Ascending aorta (tissue), 2 donors: ENCODE measurements at regions not wholly inside any gene's neighbourhood (a gene's known extent, or its start where the extent isn't known, plus 50 kb on each side); places are given as distances from the start of the nearest gene placed in this dataset.

Experiments used
- DNase-seq, 2 donors: peaks; one replicate each; pipeline ENCODE4 v3.0.0-alpha.2; 2019; ENCODE audit warnings: low spot score in 2 of 2
- H3K27ac ChIP-seq, 2 donors: fragments of 200-600 bp; sonication (generic); one replicate each; pipeline ENCODE4 v1.5.1; 2016 to 2017; ENCODE audit warnings: mild to moderate bottlenecking in 1 of 2
- H3K27me3 ChIP-seq: fragments of 200-600 bp; sonication (generic); one replicate; pipeline ENCODE4 v1.5.1; 2017
- H3K36me3 ChIP-seq, 2 donors: fragments of 200-600 bp; sonication (generic); one replicate each; pipeline ENCODE4 v1.5.1; 2016
- H3K4me1 ChIP-seq, 2 donors: fragments of 200-600 bp; sonication (generic); one replicate each; pipeline ENCODE4 v1.5.1; 2016 to 2017; ENCODE audit warnings: mild to moderate bottlenecking in 1 of 2
- H3K4me3 ChIP-seq, 2 donors: fragments of 200-600 bp; sonication (generic); one replicate each; pipeline ENCODE4 v1.5.1; 2016 to 2017; ENCODE audit warnings: mild to moderate bottlenecking in 1 of 2
- H3K9me3 ChIP-seq, 2 donors: fragments of 200-600 bp; sonication (generic); one replicate each; pipeline ENCODE4 v1.5.1; 2016
- intact Hi-C: fragments of 100-400 bp; cut with DNase I; formaldehyde crosslinking; loops from one replicate; pipeline ENCODE4 v1.15.1; 2023
- TF ChIP-seq, protein P1 (sequence below), 3 experiments: fragments of 200-600 bp in 2 of 3; fragments of 450-650 bp in 1 of 3; sonication (generic) in 2 of 3; IDR thresholded peaks; one replicate each; pipeline ENCODE4 v1.5.1; 2016 to 2019; ENCODE audit warnings: antibody characterized with exemption in 3 of 3, mild to moderate bottlenecking in 1 of 3, moderate library complexity in 1 of 3

DNA sequence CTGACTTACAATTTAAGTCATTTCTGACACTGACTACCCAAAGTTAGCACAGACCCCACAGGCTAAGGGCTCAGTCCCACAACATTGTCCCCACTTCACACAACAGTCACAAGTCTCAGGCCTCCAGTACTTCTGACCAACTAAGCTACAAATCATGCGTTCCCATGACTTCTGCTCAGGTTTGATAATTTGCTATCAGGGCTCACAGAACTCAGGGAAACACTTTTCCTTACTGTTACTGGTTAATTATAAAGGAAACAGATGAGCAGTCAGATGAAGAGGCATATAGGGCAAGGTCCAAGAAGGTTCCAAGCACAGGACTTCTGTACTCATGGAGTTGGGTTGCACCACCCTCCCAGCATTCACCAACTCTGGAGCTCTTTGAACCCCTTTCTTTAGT is 151.2 kb upstream of the TNR start:
- no peak for DNase-seq
- no peak overlapping the region for H3K27ac ChIP-seq
- TF ChIP-seq, protein P1, sequence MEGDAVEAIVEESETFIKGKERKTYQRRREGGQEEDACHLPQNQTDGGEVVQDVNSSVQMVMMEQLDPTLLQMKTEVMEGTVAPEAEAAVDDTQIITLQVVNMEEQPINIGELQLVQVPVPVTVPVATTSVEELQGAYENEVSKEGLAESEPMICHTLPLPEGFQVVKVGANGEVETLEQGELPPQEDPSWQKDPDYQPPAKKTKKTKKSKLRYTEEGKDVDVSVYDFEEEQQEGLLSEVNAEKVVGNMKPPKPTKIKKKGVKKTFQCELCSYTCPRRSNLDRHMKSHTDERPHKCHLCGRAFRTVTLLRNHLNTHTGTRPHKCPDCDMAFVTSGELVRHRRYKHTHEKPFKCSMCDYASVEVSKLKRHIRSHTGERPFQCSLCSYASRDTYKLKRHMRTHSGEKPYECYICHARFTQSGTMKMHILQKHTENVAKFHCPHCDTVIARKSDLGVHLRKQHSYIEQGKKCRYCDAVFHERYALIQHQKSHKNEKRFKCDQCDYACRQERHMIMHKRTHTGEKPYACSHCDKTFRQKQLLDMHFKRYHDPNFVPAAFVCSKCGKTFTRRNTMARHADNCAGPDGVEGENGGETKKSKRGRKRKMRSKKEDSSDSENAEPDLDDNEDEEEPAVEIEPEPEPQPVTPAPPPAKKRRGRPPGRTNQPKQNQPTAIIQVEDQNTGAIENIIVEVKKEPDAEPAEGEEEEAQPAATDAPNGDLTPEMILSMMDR (IDR thresholded peaks at IDR 0.05) = no peak
- no peaks in the 10 kb centered on the region for H3K36me3 ChIP-seq
- intact Hi-C loops = no loop called here
- no peaks in the 10 kb centered on the region for H3K9me3 ChIP-seq
- no peaks in the 10 kb centered on the region for H3K4me1 ChIP-seq
- H3K27me3 ChIP-seq = no peaks in the 10 kb centered on the region
- no peak overlapping the region for H3K4me3 ChIP-seq

DNA sequence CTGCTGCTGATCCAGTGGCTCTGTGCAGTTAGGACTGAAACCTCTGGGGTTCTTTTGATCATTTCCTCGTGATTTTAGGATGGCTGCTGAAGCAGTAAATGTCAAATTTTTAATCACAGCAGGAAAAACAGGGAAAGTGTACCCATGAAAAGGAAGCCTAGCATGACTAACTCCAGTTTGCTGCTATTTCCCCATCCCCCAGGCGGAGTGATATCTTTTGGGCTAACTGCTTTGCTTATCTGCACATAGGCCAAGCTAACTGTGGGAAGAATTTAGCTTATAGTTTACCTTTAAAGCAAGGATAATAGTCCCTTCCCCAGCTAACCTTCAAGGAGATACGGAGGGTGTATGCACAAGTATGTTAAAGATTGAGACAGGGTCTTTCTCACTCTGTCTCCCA is 149.8 kb upstream of the TNR start:
- Histone ChIP-seq H3K36me3 (no peaks in the 10 kb centered on the region), H3K27me3 (no peaks in the 10 kb centered on the region), H3K27ac (no peak overlapping the region), H3K4me3 (no peak overlapping the region), H3K4me1 (no peaks in the 10 kb centered on the region), H3K9me3 (no peaks in the 10 kb centered on the region)
- TF ChIP-seq, protein P1 (IDR thresholded peaks at IDR 0.05) = no peak
- intact Hi-C loops = no loop called here
- no peak for DNase-seq

DNA sequence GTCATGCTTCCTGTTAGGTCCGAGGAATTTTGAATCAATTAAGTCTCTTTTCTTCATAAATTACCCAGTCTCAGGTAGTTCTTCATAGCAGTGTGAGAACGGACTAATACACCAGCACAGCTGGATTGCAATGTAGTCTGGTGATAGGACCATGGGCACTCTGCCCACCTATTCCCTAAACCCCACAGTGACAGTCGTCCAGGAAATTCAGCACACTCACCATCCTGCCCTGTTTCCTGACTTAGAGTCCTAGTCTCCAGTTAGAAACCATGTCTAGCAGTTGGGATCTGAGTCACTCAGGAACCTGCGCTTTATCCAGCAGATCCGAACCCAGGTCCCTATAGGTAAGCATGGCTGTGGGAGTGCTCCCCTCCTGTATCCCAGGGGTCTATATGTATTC is 149.3 kb upstream of the TNR start:
- intact Hi-C loops = no loop called here
- H3K4me1 ChIP-seq = no peaks in the 10 kb centered on the region
- TF ChIP-seq, protein P1 (IDR thresholded peaks at IDR 0.05) = no peak

DNA sequence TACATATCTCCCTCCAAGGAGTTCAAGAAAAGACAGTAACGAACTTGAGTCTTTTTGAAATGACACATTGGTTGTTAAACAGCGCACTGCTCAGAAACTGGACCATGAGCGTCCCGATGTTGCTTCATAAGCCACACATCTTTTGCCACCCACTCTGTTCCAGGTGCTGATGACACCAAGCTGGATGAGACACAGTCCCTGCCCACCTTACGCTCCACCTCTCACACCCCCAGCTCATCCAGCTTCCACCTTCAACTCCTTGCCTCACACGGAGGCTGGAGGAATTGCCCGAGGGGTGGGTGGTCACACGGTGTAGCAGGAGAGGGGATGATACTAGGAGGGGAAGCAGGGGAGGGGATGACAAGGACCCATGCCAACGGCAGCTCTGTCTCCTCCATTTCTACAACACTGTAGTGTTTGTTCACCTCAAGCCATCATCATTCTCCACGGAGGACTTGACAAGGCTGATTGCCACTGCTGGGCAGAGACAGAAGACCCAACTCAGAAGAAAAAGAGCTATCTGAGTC is 148.5 kb upstream of the TNR start:
- H3K4me1 ChIP-seq = no peaks in the 10 kb centered on the region
- TF ChIP-seq, protein P1 (IDR thresholded peaks at IDR 0.05) = no peak
- DNase-seq = no peak
- H3K27me3 ChIP-seq = no peaks in the 10 kb centered on the region
- no peak overlapping the region for H3K4me3 ChIP-seq
- H3K27ac ChIP-seq = no peak overlapping the region
- no peaks in the 10 kb centered on the region for H3K36me3 ChIP-seq
- intact Hi-C loops = no loop called here
- no peaks in the 10 kb centered on the region for H3K9me3 ChIP-seq

More for the DNA sequence above, 149.3 kb upstream of the TNR start:
- no peaks in the 10 kb centered on the region for H3K36me3 ChIP-seq
- H3K9me3 ChIP-seq = no peaks in the 10 kb centered on the region
- no peaks in the 10 kb centered on the region for H3K27me3 ChIP-seq
- no peak overlapping the region for H3K27ac ChIP-seq
- no peak for DNase-seq
- H3K4me3 ChIP-seq = no peak overlapping the region

DNA sequence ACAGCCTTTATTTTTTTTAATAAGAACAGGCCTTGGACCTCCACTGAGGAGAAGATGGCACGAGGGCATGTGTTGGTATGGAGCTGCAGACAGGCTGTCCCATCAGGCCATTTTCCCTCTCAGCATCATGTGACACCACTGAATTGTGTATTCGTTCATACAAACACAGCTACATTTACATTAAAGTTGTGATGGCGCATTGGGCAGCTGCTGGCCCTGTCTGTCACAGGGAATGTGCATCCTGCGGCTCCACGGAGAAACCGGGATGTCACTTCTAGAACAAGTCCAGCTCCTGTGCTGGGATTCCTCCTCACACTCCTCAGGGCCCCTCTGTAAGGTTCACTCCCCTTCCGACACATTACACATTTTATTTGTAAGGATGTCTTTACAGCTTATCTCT is 147.6 kb upstream of the TNR start:
- Histone ChIP-seq H3K27ac (no peak overlapping the region), H3K27me3 (no peaks in the 10 kb centered on the region), H3K4me1 (peaks cover 0 to 4% of the 10 kb centered on the region in 2 donors), H3K36me3 (no peaks in the 10 kb centered on the region), H3K4me3 (no peak overlapping the region), H3K9me3 (no peaks in the 10 kb centered on the region)
- no peak for DNase-seq
- TF ChIP-seq, protein P1 (IDR thresholded peaks at IDR 0.05) = no peak
- intact Hi-C loops = no loop called here

DNA sequence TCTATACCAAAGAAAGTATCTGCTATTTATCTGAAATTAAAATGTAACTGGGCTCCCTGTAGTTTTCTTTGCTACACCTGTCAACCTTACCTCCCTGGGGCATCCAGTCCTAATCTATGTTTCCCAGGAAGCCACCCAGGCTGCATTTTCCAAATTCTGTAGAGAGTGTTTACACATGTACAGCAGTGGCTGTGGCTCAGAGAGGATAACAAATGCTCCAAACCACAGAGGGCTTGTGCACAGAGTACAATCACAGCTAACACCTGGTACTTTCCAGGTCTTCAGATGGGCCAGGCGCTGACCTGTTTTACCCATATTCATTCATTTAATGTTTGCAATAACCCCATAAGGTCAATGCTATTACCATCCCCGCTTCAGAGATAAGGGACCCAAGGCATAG is 146.5 kb upstream of the TNR start:
- intact Hi-C loops = loop anchor here (10.0 kb wide), 2 partner anchors 515 to 865 kb away; partner anchors contain the start of gene MRPS14
- Histone ChIP-seq H3K27ac (no peak overlapping the region), H3K36me3 (no peaks in the 10 kb centered on the region), H3K27me3 (no peaks in the 10 kb centered on the region), H3K4me1 (peaks cover 1 to 11% of the 10 kb centered on the region in 2 donors), H3K4me3 (no peak overlapping the region), H3K9me3 (no peaks in the 10 kb centered on the region)
- TF ChIP-seq, protein P1 (IDR thresholded peaks at IDR 0.05) = no peak
- no peak for DNase-seq
